ENCODE measurements at regions not wholly inside any gene's neighbourhood (a gene's known extent, or its start where the extent isn't known, plus 50 kb on each side); places are given as distances from the start of the nearest gene placed in this dataset.

DNA sequence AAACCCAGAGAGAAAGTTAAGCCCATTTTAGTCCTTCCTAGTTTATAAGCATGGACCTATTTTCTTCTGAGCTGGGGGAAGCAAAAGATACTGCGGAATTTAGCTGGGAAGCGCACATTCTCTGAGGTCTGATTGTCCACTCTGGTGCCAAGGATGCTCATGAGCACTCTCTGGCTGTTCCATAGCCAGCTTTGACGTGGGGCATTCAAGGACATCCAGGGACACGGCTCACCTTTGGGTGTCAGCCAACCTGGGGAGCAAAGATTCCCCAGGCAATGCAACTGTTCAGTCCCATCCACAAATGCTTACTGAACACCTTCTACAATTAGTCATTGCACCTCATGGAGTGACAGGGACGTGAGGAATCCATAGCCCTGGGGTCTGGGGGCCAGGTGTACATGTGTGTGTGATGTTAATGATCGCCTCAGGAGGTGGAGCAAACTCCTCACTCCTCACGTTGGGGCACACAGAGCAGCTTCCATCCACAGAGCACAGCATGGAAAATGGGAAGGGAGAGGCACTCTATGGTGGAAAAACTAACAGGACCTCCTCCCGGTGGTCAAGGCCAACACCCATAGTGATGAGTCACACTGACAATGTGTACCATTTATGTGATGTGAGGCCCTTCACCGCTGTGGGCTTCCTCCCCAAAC, 67.5 kb upstream of the IGFBP3 start:
- Mint-ChIP-seq H3K4me3 (no peak overlapping the region), H3K27ac (no peak overlapping the region), H3K4me1 (peaks cover 2% of the 10 kb centered on the region; the same call in 1 of the 2 replicates), H3K36me3 (no peaks in the 10 kb centered on the region), H3K27me3 (ENCODE audit: low read depth) (no peaks in the 10 kb centered on the region), H3K9me3 (peaks cover 15% of the 10 kb centered on the region)
- ChIA-PET CTCF (no interaction called here), POLR2A (no interaction called here)
- DNase-seq (ENCODE audit: low spot score): no peak
- no peak for TF ChIP-seq STAT6 (CRISPR knock-in tag; conservative IDR thresholded peaks at IDR 0.05; ENCODE audit: low read depth)
- no peak for TF ChIP-seq CREB1 (CRISPR knock-in tag; IDR thresholded peaks at IDR 0.05)
- no peak for TF ChIP-seq IRF1 (CRISPR knock-in tag; IDR thresholded peaks at IDR 0.05)
- TF ChIP-seq MYBL2 (CRISPR knock-in tag; IDR thresholded peaks at IDR 0.05): no peak
- no peak for TF ChIP-seq ARID4B (CRISPR knock-in tag; IDR thresholded peaks at IDR 0.05; ENCODE audit: borderline replicate concordance)
- no peak for TF ChIP-seq USF2 (CRISPR knock-in tag; IDR thresholded peaks at IDR 0.05)
- no peak for TF ChIP-seq ELF4 (CRISPR knock-in tag; IDR thresholded peaks at IDR 0.05; ENCODE audit: low read depth)
- TF ChIP-seq SMAD3 (CRISPR knock-in tag; IDR thresholded peaks at IDR 0.05; ENCODE audit: borderline replicate concordance): no peak
- no peak for TF ChIP-seq NFYB (CRISPR knock-in tag; conservative IDR thresholded peaks at IDR 0.05; ENCODE audit: low read depth)
- TF ChIP-seq CREM (CRISPR knock-in tag; IDR thresholded peaks at IDR 0.05): no peak
- no peak for TF ChIP-seq ETV6 (CRISPR knock-in tag; IDR thresholded peaks at IDR 0.05)
- no peak for TF ChIP-seq JAZF1 (CRISPR knock-in tag; IDR thresholded peaks at IDR 0.05)
- TF ChIP-seq, protein P1, sequence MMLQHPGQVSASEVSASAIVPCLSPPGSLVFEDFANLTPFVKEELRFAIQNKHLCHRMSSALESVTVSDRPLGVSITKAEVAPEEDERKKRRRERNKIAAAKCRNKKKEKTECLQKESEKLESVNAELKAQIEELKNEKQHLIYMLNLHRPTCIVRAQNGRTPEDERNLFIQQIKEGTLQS (CRISPR knock-in tag; conservative IDR thresholded peaks at IDR 0.05): no peak
- no peak for TF ChIP-seq GTF2I (CRISPR knock-in tag; conservative IDR thresholded peaks at IDR 0.05)
- TF ChIP-seq ZNF317 (CRISPR knock-in tag; IDR thresholded peaks at IDR 0.05; ENCODE audit: borderline replicate concordance, low read depth): no peak
- TF ChIP-seq ERG (CRISPR knock-in tag; IDR thresholded peaks at IDR 0.05): no peak
- no peak for TF ChIP-seq MXD4 (CRISPR knock-in tag; IDR thresholded peaks at IDR 0.05; ENCODE audit: borderline replicate concordance)
- no peak for TF ChIP-seq ZNF671 (CRISPR knock-in tag; IDR thresholded peaks at IDR 0.05)
- no peak for TF ChIP-seq FOXJ3 (CRISPR knock-in tag; IDR thresholded peaks at IDR 0.05; ENCODE audit: borderline replicate concordance)
- no peak for TF ChIP-seq PREB (CRISPR knock-in tag; IDR thresholded peaks at IDR 0.05; ENCODE audit: borderline replicate concordance)
- ATAC-seq: no peak
